ENCODE measurements at regions not wholly inside any gene's neighbourhood (a gene's known extent, or its start where the extent isn't known, plus 50 kb on each side); places are given as distances from the start of the nearest gene placed in this dataset.

DNA sequence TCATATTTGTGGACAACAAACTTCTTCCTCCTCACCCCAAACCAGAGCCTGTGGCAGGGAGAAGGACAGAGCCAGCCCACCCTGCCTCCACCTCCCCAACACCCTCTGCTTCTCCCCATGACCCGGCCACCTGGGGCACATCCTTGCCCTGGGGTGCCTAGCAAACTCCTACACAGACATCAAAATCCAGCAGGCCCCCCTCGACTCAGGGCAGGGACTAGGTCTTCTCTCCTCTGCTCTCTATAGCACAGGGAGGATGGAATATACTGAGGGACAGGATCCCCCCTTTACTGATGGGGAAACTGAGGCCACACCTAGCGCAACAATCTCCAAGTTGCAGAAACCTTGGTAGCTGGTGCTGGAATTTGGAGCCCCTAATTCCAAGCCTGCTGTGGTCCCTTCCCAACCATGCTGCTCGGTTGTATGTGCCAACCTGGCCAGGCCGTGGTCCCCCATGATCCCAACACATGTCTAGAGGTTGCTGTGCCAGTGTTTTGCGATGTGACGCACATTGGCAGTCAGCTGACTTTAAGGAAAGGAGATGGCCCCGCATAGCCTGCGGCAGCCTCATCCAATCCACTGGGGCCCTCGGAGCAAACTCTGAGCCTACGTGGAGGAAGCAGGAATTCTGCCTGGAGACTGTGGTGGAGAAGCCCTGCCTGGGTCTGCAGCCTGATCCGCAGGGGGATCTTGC is 53.9 kb upstream of the ADRA2C start:
- in situ Hi-C loops (cut with MboI; ENCODE audit: low sequenced_read_pairs, unreplicated experiment): no loop called here
- DNase-seq (ENCODE audit: low spot score): no peak
- TF ChIP-seq, protein P1, sequence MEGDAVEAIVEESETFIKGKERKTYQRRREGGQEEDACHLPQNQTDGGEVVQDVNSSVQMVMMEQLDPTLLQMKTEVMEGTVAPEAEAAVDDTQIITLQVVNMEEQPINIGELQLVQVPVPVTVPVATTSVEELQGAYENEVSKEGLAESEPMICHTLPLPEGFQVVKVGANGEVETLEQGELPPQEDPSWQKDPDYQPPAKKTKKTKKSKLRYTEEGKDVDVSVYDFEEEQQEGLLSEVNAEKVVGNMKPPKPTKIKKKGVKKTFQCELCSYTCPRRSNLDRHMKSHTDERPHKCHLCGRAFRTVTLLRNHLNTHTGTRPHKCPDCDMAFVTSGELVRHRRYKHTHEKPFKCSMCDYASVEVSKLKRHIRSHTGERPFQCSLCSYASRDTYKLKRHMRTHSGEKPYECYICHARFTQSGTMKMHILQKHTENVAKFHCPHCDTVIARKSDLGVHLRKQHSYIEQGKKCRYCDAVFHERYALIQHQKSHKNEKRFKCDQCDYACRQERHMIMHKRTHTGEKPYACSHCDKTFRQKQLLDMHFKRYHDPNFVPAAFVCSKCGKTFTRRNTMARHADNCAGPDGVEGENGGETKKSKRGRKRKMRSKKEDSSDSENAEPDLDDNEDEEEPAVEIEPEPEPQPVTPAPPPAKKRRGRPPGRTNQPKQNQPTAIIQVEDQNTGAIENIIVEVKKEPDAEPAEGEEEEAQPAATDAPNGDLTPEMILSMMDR (IDR thresholded peaks at IDR 0.05; ENCODE audit: borderline replicate concordance, control extremely low read depth, extremely low read depth, insufficient read depth, missing control alignments): no peak

DNA sequence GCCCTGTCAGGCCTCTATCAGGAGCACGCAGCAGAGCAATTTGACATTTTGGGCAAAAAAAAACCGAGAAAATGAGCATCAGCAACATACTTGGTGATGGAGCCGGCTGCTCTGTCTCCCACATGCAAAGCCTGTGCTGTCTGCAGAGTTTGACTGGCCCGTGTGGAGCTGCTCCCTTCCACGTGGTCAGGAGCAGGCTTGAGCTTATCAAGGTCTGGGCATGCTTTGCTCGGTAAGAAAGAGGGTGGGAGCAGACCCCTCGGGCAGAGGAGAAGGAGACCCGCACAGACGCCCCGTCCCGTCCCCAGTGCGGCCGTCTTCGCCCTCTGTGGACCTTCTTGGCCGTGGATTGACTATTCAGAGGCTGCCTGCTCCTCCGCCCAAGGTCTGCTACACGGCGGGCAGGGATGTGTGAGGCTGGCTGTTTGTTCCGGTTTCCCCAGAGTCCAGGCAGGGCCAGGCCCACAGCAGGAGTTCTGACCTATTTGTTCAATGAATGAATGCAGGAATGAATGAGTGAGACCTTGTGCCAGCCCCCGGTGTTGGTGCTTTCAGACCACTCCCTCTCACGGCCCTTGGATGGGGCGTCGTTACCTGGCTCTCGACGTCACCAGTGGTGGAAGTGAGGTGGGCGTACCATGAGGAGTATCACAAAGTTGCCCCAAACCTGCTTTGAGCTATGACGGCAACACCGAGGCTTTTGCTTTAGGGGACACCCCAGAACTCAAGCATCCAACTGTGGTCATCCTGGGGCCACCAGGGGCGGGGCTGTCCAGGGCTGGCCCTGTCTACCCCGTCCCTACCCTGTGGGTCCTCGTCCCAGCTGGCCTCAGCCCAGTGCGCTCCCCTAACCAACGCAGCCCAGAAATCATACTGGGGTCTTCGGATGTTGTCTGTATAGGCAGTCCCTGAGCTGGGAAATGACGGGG is 54.7 kb upstream of the ADRA2C start:
- DNase-seq (ENCODE audit: low spot score): no peak
- TF ChIP-seq, protein P1 (IDR thresholded peaks at IDR 0.05; ENCODE audit: borderline replicate concordance, control extremely low read depth, extremely low read depth, insufficient read depth, missing control alignments): no peak
- in situ Hi-C loops (cut with MboI; ENCODE audit: low sequenced_read_pairs, unreplicated experiment): no loop called here

DNA sequence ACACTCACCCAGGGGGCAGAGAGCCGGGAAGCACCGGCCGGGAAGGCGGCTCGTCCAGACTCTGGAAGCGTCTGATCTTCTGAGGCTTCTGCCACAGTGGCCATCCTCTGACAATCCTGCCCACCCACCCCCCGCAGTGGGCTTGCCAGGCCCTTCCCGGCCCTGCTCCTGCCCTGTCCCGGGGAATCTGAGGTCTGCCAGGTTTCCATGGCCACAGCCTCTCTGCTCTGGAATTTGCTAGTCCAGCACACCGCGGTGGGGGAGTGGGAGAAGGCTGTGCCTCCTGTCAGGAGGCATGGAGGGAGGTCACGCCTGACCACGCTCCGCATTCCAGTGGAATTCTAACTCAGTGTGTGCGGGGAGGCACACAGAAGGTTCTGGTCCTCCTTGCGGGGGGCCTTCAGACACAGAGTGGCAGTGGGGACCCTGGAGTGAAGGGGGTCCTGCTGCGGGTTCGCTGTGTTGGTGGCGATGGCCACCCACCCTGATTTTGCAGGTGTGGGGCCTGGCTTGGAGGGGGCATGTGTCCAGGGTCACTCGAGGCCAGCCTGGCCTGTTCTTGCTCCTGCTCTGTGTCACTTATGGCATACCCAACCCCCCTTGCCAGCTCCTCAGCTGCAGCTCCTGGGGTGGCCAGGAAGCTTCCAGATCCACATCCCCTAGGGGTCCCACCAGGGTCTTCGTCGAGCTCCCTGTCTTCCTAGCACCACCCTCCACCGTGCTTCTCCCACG is 55.6 kb upstream of the ADRA2C start:
- in situ Hi-C loops (cut with MboI; ENCODE audit: low sequenced_read_pairs, unreplicated experiment): no loop called here

DNA sequence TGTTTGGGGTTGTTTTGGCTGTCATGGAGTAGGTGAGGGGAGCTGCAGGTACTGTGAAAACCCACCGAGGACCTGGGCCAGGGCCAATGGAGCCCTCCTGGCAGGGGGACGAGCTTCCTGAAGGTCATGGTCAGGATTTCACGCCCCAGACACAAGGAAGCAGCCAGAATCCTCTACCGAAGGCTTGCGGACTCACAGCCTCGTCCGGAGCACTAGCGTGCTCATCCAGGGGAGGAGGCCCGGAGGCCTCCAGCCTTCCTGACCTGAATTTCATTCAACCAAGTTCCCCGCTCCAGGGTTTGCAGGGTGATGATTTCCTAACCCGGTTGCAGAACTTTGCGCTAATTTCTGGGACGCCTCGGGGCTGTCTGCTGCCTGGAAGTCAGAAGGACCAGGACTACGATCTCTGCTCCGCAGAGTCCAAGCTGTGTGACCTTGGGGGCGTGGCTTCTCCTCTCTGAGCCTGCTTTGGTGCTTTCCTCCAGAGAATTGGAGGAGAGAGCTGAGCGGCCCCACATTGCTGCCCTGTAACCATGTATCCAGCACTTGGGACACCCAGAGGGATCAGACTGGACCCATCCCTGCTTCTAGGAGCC is 56.2 kb upstream of the ADRA2C start:
- TF ChIP-seq, protein P1 (IDR thresholded peaks at IDR 0.05; ENCODE audit: borderline replicate concordance, control extremely low read depth, extremely low read depth, insufficient read depth, missing control alignments): no peak
- in situ Hi-C loops (cut with MboI; ENCODE audit: low sequenced_read_pairs, unreplicated experiment): no loop called here
- DNase-seq (ENCODE audit: low spot score): no peak

More for the DNA sequence above, 55.6 kb upstream of the ADRA2C start:
- TF ChIP-seq, protein P1 (IDR thresholded peaks at IDR 0.05; ENCODE audit: borderline replicate concordance, control extremely low read depth, extremely low read depth, insufficient read depth, missing control alignments): no peak
- no peak for DNase-seq (ENCODE audit: low spot score)

DNA sequence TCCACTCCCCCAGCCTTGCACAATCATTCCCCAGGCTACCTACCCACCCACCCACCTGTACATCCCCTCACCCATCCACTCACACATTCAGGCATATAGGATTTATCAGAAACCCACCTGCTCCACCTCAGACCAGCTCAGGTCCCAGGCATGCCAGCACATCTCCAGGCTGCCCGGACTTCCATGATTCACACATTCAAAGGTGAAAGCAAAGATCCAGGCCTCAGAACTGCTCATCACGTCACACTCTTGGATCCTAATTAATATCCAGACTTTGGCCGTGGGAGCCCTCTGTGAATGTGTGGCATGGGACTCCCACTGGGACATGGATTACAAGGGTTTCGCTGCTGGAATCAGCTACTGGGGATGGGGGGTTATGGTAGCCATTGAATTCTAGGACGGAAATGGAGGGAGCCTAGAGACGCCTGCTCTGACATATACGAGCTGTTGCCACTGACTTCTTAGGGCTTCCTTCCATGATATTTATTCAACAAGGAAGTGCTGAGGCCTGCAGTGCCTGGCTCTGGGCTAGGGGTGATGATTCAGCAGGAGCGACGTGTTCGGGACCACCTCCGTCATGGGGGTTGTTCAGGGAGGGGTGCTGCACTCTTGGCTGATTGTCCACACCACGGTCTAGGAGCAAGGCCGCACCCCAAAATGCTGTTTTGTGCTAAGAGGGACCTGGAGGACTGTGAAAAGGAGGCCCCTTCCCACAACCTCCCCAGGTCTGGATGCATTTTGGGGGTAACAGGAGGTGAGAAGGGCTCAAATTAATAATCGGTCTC is 56.9 kb upstream of the ADRA2C start:
- TF ChIP-seq, protein P1 (IDR thresholded peaks at IDR 0.05; ENCODE audit: borderline replicate concordance, control extremely low read depth, extremely low read depth, insufficient read depth, missing control alignments): no peak
- no peak for DNase-seq (ENCODE audit: low spot score)
- in situ Hi-C loops (cut with MboI; ENCODE audit: low sequenced_read_pairs, unreplicated experiment): no loop called here

Measured in GM13976 (cell line).